ENCODE measurements at regions not wholly inside any gene's neighbourhood (a gene's known extent, or its start where the extent isn't known, plus 50 kb on each side); places are given as distances from the start of the nearest gene placed in this dataset.

DNA sequence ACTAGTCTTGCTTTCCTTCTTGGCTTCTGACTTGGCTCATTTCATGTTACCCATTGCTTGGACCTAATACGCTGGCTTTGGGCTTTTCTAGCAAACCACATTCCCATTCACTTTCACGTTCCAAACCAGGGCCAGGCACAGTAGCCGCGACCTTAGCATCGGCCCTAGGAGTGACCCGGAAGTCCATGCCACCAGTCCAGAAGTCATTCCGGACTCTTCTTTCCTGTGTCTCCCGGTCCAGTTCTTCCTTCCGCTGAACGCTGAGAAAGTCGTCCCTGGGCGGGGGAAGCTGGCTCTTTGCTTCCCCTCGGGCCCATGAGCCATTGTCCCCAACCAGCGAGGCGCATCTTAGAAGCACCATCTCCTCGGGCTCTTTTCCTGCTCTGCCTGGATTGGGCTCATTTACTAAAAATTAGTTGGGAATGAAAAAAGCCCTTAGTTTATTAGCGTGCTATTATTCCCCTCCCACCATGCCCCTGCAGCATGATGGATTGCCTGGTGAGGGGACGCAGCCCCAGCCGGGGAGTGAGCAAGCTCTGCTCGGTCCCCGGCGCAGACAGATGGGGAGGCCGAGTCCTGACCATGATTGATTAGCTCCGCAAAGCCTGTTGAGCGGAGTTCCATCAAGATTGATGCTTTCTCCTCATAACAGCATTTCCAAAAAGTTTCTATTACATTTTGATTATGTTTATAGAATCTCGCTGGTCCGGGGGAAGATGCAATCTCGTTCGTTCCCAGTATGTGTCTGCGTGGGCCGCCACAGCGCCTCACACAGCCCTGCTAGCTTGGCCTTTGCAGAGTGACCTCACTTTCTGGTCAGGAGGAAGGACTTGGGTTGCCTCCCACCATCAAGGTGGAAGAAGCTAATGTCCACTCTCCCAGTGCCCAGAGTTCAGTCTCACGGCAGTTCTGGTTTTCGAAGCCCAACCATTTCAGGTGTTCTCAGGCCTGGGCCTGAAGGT lies 115.1 kb upstream of the TOP1 start:
- Histone ChIP-seq H3K4me3 (ENCODE audit: extremely low read depth in 1 of 4, insufficient read depth in 2 of 4, low read depth in 3 of 4, low read length in 4 of 4) (no peak overlapping the region), H3K36me3 (ENCODE audit: control insufficient read depth in 2 of 4, insufficient read depth in 4 of 4, low read length in 3 of 4) (no peaks in the 10 kb centered on the region), H3K14ac (ENCODE audit: insufficient read length) (no peak overlapping the region), H2BK120ac (replicated peaks; ENCODE audit: low read depth, low read length) (no peak overlapping the region), H4K91ac (replicated peaks; ENCODE audit: insufficient read length, low read length) (no peak overlapping the region), H3K27me3 (replicated peaks in 1 of 4; ENCODE audit: control insufficient read depth in 3 of 4, extremely low read depth in 1 of 4, insufficient read depth in 3 of 4, low read length in 3 of 4) (no peaks in the 10 kb centered on the region), H3K18ac (ENCODE audit: extremely low read depth, low read length) (no peak overlapping the region), H3K79me2 (ENCODE audit: control insufficient read depth in 1 of 2, insufficient read depth in 2 of 2, low read length in 2 of 2) (no peaks in the 10 kb centered on the region), H4K5ac (ENCODE audit: insufficient read length, low read depth, low read length) (no peak overlapping the region), H2AK5ac (ENCODE audit: low read depth, low read length) (no peak overlapping the region), H3K4ac (replicated peaks; ENCODE audit: insufficient read length, low read depth, low read length) (no peak overlapping the region), H3K79me1 (ENCODE audit: low read depth, low read length) (no peaks in the 10 kb centered on the region), H3K27ac (ENCODE audit: low read depth, low read length) (no peak overlapping the region), H3K56ac (replicated peaks; ENCODE audit: insufficient read length, low read depth, low read length) (no peak overlapping the region), H4K8ac (ENCODE audit: extremely low read depth, insufficient read depth, low read length) (peak overlapping the region; percentile 9; the same call in 1 of the 2 replicates), H3K23ac (ENCODE audit: insufficient read length) (no peak overlapping the region), H2BK15ac (ENCODE audit: low read length) (no peak overlapping the region), H3K4me1 (replicated peaks in 1 of 4; ENCODE audit: control insufficient read depth in 3 of 4, insufficient read depth in 4 of 4, low read length in 3 of 4) (no peaks in the 10 kb centered on the region), H2AFZ (ENCODE audit: low read length) (peak overlapping the region; percentile 70), H2BK20ac (ENCODE audit: low read length) (no peak overlapping the region), H3K9ac (replicated peaks in 1 of 4; ENCODE audit: extremely low read depth in 1 of 4, low read depth in 3 of 4, low read length in 3 of 4) (no peak overlapping the region), H4K20me1 (replicated peaks in 1 of 2; ENCODE audit: control insufficient read depth in 1 of 2, insufficient read depth in 2 of 2, low read length in 2 of 2) (no peaks in the 10 kb centered on the region), H2BK12ac (ENCODE audit: low read depth, low read length) (no peak overlapping the region), H3K9me3 (ENCODE audit: insufficient read depth in 2 of 2, low read depth in 1 of 2, low read length in 1 of 2) (peaks cover 0 to 16% of the 10 kb centered on the region in 2 experiments; a peak in 1 of 4 replicates), H3K23me2 (ENCODE audit: low read depth, low read length) (no peaks in the 10 kb centered on the region), H3K4me2 (ENCODE audit: insufficient read depth in 1 of 2, low read depth in 2 of 2, low read length in 2 of 2) (no peak overlapping the region), H2BK5ac (ENCODE audit: low read depth, low read length) (no peak overlapping the region)
- CTCF ChIA-PET (ENCODE audit: partially characterized antibody), result interaction anchor here (0.5 to 1.2 kb wide), 2 partner anchors 101 to 214 kb away, joined by 3 to 4 read pairs; no protein-coding TSS in a partner anchor
- FAIRE-seq, result no peak
- WGBS, 2 experiments (ENCODE audit: extremely low coverage in 1 of 2, insufficient coverage in 1 of 2, insufficient read length in 1 of 2, insufficient replicate concordance in 2 of 2, low coverage in 1 of 2, low lambda C conversion rate in 2 of 2, missing lambda C conversion rate in 1 of 2), result 92% methylated on average over 34 of the region's 34 CpGs; no CpG with 5 or more reads in 1 of the 2 experiments
- TF ChIP-seq TAF7 (optimal IDR thresholded peaks at IDR 0.05; ENCODE audit: borderline replicate concordance, low read depth, low read length), result no peak
- TF ChIP-seq, protein P1, sequence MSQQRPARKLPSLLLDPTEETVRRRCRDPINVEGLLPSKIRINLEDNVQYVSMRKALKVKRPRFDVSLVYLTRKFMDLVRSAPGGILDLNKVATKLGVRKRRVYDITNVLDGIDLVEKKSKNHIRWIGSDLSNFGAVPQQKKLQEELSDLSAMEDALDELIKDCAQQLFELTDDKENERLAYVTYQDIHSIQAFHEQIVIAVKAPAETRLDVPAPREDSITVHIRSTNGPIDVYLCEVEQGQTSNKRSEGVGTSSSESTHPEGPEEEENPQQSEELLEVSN (IDR thresholded peaks at IDR 0.05), result no peak
- no peak for TF ChIP-seq CREB1 (IDR thresholded peaks at IDR 0.05)
- no peak for TF ChIP-seq KDM4A (IDR thresholded peaks at IDR 0.05; ENCODE audit: low read depth, low read length, severe bottlenecking)
- TF ChIP-seq CBX5 (IDR thresholded peaks at IDR 0.05; ENCODE audit: low read depth, low read length), result no peak
- POLR2A ChIA-PET (ENCODE audit: partially characterized antibody), result no interaction called here
- DNase-seq (ENCODE audit: low read depth in 1 of 2, low spot score in 2 of 2), result no peak
